Thyroid gland (tissue), 4 donors: ENCODE measurements at regions not wholly inside any gene's neighbourhood (a gene's known extent, or its start where the extent isn't known, plus 50 kb on each side); places are given as distances from the start of the nearest gene placed in this dataset.

Experiments
- CTCF ChIP-seq, 6 experiments: fragments of 200-600 bp in 3 of 6; fragments of 450-650 bp in 3 of 6; sonication (generic) in 3 of 6; IDR thresholded peaks; one replicate each; pipeline ENCODE4 v1.5.1; 2016 to 2019; ENCODE audit warnings: antibody characterized with exemption in 6 of 6, mild to moderate bottlenecking in 2 of 6, inconsistent platforms in 1 of 6, moderate library complexity in 1 of 6
- POLR2A ChIP-seq, 2 donors: fragments of 450-650 bp; IDR thresholded peaks; one replicate each; pipeline ENCODE4 v1.6.1; 2017; ENCODE audit warnings: antibody characterized with exemption in 2 of 2, mild to moderate bottlenecking in 2 of 2, moderate library complexity in 1 of 2

- TF ChIP-seq CTCF (IDR thresholded peaks at IDR 0.05) (no peak), POLR2A (IDR thresholded peaks at IDR 0.05) (no peak)
Observed at GRCh38 chr1:47515164-47515789, 77.4 kb downstream of the FOXD2 start.
